ENCODE measurements at regions not wholly inside any gene's neighbourhood (a gene's known extent, or its start where the extent isn't known, plus 50 kb on each side); places are given as distances from the start of the nearest gene placed in this dataset.
A peak's percentile ranks its signal among the peaks of the same experiment; 100 is the strongest.
"Not testable (repeated sequence)": the region's sequence is repeated elsewhere in the genome, so short reads cannot be mapped to it uniquely, and the experiment has no call there.

- not testable (repeated sequence) for H3K27ac Mint-ChIP-seq, H3K9me3 Mint-ChIP-seq, H3K27me3 Mint-ChIP-seq, H3K4me1 Mint-ChIP-seq, H3K36me3 Mint-ChIP-seq, H3K4me3 Mint-ChIP-seq
Observed at GRCh38 chr9:64058070-64058469, 1226.9 kb downstream of the FOXD4L5 start.

- no peaks in the 10 kb centered on the region for H3K36me3 Mint-ChIP-seq
- H3K9me3 Mint-ChIP-seq, result peaks cover 2 to 4% (median 2%) of the 10 kb centered on the region in 3 donors
- H3K27me3 Mint-ChIP-seq, result no peaks in the 10 kb centered on the region
- no peak overlapping the region for H3K27ac Mint-ChIP-seq
- H3K4me3 Mint-ChIP-seq, result no peak overlapping the region
- H3K4me1 Mint-ChIP-seq, result no peaks in the 10 kb centered on the region
Observed at GRCh38 chr9:64057553-64057952, 1227.5 kb downstream of the FOXD4L5 start.

- not testable (repeated sequence) for H3K27ac Mint-ChIP-seq, H3K4me1 Mint-ChIP-seq, H3K9me3 Mint-ChIP-seq
Observed at GRCh38 chr9:64028925-64029324, 1256.1 kb downstream of the FOXD4L5 start.

GRCh38 chr9:64020696-64021491 is 1264.1 kb downstream of the FOXD4L5 start:
- not testable (repeated sequence) for H3K9me3 Mint-ChIP-seq, H3K4me3 Mint-ChIP-seq, H3K27me3 Mint-ChIP-seq, H3K36me3 Mint-ChIP-seq, H3K27ac Mint-ChIP-seq, H3K4me1 Mint-ChIP-seq

More at GRCh38 chr9:64028925-64029324, 1256.1 kb downstream of the FOXD4L5 start:
- not testable (repeated sequence) for H3K36me3 Mint-ChIP-seq, H3K4me3 Mint-ChIP-seq, H3K27me3 Mint-ChIP-seq

GRCh38 chr9:64017666-64018065 is 1267.3 kb downstream of the FOXD4L5 start:
- not testable (repeated sequence) for H3K27ac Mint-ChIP-seq, H3K36me3 Mint-ChIP-seq, H3K27me3 Mint-ChIP-seq, H3K9me3 Mint-ChIP-seq, H3K4me1 Mint-ChIP-seq, H3K4me3 Mint-ChIP-seq

- H3K9me3 Mint-ChIP-seq, H3K27ac Mint-ChIP-seq, H3K4me1 Mint-ChIP-seq, H3K27me3 Mint-ChIP-seq, H3K36me3 Mint-ChIP-seq: not testable (repeated sequence)
- peak overlapping the region in 1 of 4 donors; percentile 86 for H3K4me3 Mint-ChIP-seq
Observed at GRCh38 chr9:64016845-64017406, 1268.1 kb downstream of the FOXD4L5 start.

- H3K27me3 Mint-ChIP-seq, H3K9me3 Mint-ChIP-seq, H3K4me1 Mint-ChIP-seq, H3K27ac Mint-ChIP-seq, H3K36me3 Mint-ChIP-seq: not testable (repeated sequence)
- peak overlapping the region in 1 of 4 donors; percentile 85 for H3K4me3 Mint-ChIP-seq
Observed at GRCh38 chr9:64016246-64016645, 1268.8 kb downstream of the FOXD4L5 start.

GRCh38 chr9:64015136-64015535 is 1269.9 kb downstream of the FOXD4L5 start:
- H3K9me3 Mint-ChIP-seq, result peaks cover 0 to 3% (median 0%) of the 10 kb centered on the region in 3 donors
- H3K27ac Mint-ChIP-seq, result no peak overlapping the region
- H3K4me1 Mint-ChIP-seq, result no peaks in the 10 kb centered on the region
- H3K27me3 Mint-ChIP-seq, result no peaks in the 10 kb centered on the region
- H3K36me3 Mint-ChIP-seq, result no peaks in the 10 kb centered on the region
- H3K4me3 Mint-ChIP-seq, result no peak overlapping the region

- H3K4me1 Mint-ChIP-seq, H3K27ac Mint-ChIP-seq, H3K36me3 Mint-ChIP-seq, H3K27me3 Mint-ChIP-seq, H3K4me3 Mint-ChIP-seq, H3K9me3 Mint-ChIP-seq: not testable (repeated sequence)
Observed at GRCh38 chr9:64014386-64015091, 1270.5 kb downstream of the FOXD4L5 start.

- not testable (repeated sequence) for H3K4me1 Mint-ChIP-seq, H3K4me3 Mint-ChIP-seq, H3K27ac Mint-ChIP-seq, H3K27me3 Mint-ChIP-seq, H3K36me3 Mint-ChIP-seq, H3K9me3 Mint-ChIP-seq
Observed at GRCh38 chr9:64013122-64013521, 1271.9 kb downstream of the FOXD4L5 start.

GRCh38 chr9:64012014-64012413 is 1273.0 kb downstream of the FOXD4L5 start:
- H3K27ac Mint-ChIP-seq, H3K27me3 Mint-ChIP-seq, H3K9me3 Mint-ChIP-seq, H3K4me3 Mint-ChIP-seq, H3K4me1 Mint-ChIP-seq, H3K36me3 Mint-ChIP-seq: not testable (repeated sequence)

- H3K27ac Mint-ChIP-seq, H3K36me3 Mint-ChIP-seq, H3K4me1 Mint-ChIP-seq, H3K9me3 Mint-ChIP-seq, H3K27me3 Mint-ChIP-seq, H3K4me3 Mint-ChIP-seq: not testable (repeated sequence)
Observed at GRCh38 chr9:63979741-63980140, 1305.3 kb downstream of the FOXD4L5 start.

Data from IgD-negative memory B cell (primary cell).